ENCODE measurements at regions not wholly inside any gene's neighbourhood (a gene's known extent, or its start where the extent isn't known, plus 50 kb on each side); places are given as distances from the start of the nearest gene placed in this dataset.

DNA sequence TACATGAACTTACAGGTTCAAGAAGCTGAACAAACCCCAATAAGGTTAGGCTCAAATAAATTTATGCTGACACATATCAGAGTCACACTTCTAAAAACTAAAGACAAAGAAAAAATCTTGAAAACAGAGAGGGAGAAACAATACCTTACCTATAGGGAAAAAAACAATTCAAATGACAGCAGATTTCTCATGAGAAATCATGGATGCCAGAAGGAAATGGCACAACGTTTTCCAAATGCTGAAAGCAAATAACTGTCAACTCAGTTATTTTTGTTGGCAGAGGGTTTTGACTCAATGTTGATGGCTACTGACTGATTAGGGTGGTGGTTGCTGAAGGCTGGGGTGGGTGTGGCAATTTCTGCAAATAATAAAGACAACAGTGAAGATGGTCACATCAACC lies 239.4 kb downstream of the ARHGAP12 start:
- TF ChIP-seq, protein P1, sequence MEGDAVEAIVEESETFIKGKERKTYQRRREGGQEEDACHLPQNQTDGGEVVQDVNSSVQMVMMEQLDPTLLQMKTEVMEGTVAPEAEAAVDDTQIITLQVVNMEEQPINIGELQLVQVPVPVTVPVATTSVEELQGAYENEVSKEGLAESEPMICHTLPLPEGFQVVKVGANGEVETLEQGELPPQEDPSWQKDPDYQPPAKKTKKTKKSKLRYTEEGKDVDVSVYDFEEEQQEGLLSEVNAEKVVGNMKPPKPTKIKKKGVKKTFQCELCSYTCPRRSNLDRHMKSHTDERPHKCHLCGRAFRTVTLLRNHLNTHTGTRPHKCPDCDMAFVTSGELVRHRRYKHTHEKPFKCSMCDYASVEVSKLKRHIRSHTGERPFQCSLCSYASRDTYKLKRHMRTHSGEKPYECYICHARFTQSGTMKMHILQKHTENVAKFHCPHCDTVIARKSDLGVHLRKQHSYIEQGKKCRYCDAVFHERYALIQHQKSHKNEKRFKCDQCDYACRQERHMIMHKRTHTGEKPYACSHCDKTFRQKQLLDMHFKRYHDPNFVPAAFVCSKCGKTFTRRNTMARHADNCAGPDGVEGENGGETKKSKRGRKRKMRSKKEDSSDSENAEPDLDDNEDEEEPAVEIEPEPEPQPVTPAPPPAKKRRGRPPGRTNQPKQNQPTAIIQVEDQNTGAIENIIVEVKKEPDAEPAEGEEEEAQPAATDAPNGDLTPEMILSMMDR (IDR thresholded peaks at IDR 0.05; ENCODE audit: borderline replicate concordance, extremely low read depth, low read length, poor library complexity, severe bottlenecking) = no peak
- no peak for TF ChIP-seq EZH2 (IDR thresholded peaks at IDR 0.05; ENCODE audit: borderline replicate concordance, low read depth, low read length, severe bottlenecking)
